Stimulated activated CD8-positive, alpha-beta memory T cell treated with anti-CD3 and anti-CD28 coated beads, Interleukin-7, amount 100 ng/mL, for 4 hours (primary cell): ENCODE measurements at regions not wholly inside any gene's neighbourhood (a gene's known extent, or its start where the extent isn't known, plus 50 kb on each side); places are given as distances from the start of the nearest gene placed in this dataset.
"Not testable (repeated sequence)": the region's sequence is repeated elsewhere in the genome, so short reads cannot be mapped to it uniquely, and the experiment has no call there.

Source experiments
- DNase-seq, 2 donors: peaks; one replicate each; pipeline ENCODE4 v3.0.0-alpha.2; 2020; ENCODE audit warnings: low read depth in 2 of 2

DNA sequence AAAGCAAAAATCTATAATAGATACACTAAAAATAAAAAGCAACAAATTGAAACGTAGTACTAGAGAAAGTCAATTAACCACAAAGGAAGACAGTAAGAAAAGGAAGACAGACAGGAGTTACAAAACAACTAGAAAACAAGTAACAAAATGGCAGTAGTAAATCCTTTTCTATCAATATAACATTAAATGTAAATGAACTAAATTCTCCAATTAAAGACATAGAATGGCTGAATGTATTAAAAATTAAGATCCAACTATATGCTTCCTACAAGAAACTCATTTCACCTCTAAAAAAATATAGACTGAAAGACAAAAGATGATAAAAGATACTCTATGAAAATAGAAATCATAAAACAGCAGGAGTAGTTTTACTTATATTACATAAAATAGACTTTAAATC is 79.1 kb downstream of the CTH start:
- no peak for DNase-seq

DNA sequence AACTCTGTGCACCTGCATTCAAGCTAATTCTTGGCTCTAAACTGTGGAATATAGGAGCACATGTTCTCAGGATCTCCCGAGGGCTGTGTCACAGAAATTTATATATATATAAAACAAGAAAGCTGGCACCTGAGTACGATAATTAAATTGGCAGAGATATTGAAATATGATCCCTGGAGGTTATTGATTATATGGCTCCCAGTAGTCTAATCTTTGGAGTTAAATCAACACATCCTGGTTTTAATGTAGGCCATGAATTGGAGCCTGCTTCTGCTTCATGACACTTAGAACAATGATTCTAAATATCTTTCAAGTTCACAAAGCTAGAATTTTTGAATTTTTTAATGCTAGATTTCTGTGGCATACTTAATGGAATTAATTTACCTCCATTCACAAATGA is 84.3 kb downstream of the CTH start:
- no peak for DNase-seq

DNA sequence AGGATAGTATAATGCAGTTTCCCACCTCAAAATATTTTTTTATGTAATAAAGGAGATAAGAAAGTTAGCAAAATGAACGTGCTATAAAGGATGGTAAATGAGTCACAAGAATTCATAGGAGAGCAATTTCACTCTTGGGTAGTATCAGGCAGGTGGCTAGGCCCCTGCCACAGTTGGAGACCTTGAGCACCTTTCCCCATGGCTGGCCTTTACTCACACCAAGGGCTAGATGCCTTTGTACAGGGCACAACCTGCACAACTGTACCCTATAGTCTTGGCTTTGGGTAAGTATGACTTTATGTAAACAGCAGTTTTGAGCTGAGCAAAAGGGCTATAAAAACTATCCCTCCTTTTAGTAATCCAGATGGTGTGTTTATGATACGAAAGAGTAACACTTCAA is 85.1 kb downstream of the CTH start:
- no peak for DNase-seq

DNA sequence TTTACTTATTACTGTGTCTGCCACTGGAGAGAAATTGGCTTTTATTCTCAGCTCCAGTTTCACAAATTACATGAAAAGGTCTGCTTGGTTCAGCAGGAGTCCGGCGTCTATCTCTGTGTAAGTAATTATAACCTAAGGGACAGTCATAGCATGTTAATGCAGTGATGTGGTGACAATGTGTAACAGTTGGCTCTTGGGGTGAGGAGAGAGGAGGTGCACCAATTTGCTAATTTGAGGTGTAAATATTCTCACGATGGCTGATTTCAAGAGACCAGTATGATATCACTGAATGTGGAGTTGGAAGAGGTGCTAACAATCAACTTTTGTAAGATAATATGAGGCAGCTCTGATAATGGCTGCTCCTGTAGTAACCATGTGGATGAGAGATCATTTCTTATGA is 86.1 kb downstream of the CTH start:
- no peak for DNase-seq

DNA sequence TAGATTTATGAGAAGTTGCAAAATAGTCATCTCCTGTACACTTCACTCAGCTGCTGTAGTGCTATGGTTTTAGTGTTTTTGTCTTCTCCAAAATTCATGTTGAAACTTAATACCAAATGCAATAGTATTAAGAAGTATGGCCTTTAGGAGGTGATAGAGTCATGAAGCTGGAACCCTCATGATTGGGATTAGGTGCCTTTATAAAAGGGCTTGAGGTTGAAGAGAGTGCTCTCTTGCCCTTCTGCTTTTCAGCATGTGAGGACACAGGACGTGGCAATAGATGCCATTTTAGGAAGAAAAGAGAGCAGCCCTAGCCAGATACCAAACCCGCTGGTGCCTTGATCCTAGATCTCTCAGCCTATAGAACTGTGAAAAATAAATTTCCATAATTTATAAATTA is 87.6 kb downstream of the CTH start:
- no peak for DNase-seq

DNA sequence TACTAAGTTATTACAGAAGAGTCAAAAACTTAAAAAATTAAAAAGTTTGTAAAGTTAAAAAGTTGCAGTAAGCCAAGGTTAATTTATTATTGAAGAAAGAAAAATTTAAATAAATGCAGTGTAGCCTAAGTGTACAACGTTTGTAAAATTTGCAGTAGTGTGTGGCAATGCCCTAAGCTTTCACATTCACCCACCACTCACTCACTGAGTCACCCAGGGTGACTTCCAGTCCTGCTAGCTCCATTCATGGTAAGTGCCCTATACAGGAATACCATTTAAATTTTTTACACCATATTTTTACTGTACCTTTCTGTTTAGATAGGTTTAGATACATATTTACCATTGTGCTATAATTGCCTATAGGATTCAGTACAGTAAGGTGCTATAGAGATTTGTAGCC is 88.6 kb downstream of the CTH start:
- DNase-seq = no peak

DNA sequence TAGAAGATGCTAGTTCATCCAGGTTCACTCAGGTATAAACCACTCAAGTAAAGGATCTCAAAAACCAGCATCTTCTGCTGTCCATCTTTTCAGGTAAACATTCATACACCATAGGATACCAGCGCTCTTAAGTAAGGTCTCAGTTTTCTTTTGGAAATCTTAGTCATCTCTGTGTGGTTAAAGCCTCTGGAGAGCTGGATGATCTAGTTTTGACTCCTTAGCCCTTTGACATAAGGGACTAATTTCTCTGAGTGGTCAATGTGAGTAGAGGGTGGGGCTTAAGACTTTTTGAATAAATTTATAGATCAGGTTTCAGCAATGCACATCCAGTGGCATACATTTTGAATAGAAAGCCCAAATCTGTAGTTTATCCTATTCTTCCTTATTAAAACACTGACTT is 92.3 kb downstream of the CTH start:
- no peak for DNase-seq

DNA sequence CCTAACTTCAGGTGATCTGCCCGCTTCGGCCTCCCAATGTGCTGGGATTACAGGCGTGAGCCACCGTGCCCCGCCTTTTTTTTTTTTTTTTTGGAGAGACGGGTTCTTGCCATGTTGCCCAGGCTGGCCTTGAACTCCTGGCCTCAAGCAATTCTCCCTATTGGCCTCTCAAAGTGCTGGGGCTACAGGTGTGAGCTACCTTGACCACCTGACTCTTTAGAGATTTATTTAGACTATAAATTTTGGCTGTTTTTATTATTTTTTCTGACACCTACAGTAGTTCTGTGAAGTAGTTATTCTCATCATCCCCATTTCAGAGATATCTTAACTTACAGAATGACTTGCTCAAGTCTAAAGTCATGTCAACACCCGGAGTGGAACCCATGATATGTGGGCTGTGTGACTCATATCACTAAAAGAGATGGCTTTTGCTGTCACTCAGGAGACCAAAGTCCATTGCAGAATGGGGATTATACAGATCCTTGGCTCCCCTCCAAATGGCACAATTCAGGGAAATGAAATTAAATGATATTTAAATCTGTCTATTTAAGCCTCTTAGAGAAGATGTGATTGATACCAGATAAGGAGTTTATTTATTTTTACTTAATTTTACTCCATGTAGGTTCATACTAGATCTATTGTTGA is 93.2 kb downstream of the CTH start:
- DNase-seq = no peak

DNA sequence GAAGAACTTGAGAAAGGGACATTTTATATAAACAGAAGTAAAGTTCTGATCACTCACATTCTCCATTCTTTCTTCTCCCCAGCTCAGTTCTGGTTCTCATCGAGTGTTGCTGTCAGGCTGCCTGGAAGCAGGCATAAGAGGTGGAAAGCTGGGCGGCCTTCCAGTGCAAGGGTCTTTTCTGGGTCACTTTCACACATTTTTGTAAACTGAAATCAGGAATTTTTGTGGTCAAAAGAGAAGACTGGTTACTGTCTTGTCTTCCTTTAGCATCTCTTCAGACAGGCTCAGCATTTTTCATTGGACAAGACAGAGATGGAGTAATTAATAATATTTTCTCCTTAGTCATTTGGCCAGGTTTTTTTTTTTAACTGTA is 93.7 kb downstream of the CTH start:
- no peak for DNase-seq

DNA sequence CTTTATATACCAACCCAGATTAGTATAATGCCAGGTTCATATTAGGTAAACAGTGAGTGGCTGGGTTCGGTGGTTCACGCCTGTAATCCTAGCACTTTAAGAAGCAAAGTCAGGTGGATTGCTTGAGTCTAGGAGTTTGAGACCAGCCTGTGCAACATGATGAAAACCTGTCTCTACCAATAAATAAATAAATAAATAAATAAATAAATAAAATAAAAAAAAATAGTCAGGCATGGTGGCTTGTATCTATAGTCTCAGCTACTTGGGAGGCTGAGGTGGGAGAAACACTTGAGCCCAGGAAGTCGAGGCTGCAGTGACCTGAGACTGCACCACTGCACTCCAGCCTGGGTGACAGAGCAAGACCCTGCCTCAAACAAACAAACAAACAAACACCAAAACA is 96.9 kb downstream of the CTH start:
- not testable (repeated sequence) for DNase-seq

DNA sequence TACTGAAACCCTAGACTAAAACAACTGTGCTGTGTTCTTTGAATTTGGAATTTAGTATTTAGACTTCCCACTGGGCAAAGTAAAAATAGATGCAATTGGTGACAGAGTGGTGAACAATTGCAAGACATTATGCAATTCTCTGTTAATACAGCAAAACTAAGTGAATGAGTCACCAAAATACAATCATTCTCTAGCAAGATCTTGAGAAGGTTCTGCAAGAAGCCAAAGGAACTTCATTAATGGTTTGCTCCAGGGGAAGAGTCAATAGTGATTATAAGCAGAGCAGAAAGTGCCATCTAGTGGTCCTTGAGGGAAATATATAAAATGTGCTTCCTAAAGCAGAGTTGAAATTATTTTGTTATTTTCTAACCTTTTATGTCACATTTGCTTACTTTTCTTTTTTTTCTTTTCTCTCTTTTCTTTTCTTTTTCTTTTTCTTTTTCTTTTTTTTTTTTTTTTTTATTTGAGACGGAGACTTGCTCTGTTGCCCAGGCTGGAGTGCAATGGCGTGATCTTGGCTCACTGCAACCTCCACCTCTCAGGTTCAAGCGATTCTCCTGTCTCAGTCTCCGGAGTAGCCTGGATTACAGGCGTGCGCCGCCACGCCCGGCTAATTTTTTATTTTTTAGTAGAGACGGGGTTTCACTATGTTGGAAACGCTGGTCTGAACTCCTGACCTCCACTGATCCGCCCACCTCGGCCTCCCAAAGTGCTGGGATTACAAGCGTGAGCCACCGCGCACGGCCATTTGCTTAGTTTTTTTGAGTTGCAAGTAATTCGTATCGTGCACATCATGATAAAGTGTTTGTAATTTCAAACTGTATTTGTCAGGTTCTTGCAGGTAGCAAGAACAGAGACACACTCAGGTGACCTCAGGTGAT is 99.2 kb downstream of the CTH start:
- DNase-seq = no peak

DNA sequence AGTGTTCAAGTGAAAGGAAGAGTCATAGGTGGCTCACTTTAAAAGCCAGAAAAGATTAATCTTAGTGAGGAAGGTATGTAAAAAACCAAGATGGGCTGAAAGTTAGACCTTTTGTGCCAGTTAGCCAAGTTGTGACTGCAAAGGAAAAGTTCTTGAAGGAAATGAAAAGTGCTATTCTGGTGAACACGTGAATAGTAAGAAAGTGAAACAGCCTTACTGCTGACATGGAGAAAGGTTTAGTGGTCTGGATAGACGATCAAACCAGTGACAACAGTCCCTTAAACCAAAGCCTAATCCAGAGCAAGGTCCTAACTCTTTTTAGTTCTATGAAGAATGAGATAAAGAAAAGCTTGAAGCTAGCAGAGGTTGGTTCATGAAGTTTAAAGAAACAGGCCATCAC is 106.4 kb downstream of the CTH start:
- DNase-seq = no peak

DNA sequence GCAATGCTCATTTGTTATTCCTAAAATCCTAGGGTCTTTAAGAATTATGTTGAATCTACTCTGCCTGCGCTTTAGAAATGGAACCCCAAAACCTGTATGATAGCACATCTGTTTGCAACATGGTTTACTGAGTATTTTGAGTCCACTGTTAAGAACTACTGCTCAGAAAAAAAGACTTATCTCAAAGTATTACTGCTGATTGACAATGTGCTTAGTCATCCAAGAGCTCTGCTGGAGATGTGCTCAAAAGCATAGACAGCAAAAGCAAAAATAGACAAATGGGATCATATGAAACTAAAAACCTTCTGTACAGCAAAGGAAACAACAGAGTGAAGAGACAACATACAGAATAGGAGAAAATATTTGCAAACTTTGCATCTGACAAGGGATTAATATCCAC is 107.0 kb downstream of the CTH start:
- no peak for DNase-seq

DNA sequence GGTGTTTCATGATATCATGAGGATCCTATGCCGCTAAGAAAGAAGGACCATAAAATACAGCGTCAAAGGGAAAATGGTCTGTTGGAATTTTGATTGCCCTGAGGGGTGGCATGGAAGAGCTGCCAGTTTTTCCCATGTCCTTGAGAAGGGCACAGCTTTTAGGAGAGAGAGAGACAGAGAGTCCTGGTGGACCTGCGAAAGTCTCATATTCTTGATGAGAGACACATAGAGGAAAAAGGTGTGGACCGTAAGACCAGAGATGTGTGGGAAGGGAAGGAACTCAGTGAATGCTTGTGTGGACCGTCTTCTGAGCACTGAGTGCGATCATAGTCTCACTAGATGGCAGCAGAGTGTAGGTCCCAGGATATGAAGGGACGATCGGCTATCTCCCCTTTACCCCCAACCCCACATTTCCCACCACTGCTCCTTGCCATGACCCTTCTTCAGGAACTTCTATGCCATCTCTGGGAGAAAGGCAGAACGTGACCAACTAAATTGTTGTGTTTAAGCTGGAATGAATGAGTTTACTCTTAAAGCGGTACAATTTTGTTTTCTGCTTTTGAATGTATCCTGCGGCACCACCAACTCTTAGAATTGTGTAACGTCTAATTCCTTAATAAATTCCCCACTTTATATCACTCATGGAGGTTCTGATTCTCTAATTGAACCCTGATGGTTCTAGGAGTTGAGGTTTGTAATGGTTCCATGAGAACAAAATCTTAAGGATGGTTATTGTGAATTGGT is 117.7 kb downstream of the CTH start:
- no peak for DNase-seq

DNA sequence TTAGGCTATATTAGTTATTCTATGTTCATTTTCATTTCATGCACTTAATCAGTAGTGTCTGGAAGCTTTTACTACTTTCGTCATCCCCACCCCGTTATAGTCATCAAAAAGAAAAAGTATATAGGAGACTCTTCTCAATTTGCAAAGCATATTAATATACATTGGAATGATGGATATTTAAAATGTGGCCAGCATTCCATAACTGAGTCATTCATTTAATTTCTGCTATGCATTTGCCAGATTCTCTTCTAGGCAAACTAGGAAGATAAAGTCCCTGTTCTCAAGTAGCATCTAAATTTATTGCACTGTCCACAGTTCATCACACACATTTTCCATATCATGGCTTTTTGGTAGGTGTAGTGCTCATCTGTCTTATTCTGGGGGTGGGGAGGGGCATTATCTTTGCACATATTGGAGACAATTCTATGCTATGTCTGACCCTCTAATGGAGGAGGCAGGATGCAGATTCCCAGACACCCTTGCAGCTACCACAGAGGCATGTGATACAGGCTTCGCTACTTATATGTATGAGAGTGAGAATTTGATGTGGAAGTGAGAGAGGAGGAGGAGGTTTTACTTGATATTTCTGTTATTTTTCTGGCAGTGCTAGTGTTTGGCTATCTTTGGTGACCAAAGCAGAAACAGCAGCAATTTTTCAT is 125.8 kb downstream of the CTH start:
- DNase-seq = no peak

DNA sequence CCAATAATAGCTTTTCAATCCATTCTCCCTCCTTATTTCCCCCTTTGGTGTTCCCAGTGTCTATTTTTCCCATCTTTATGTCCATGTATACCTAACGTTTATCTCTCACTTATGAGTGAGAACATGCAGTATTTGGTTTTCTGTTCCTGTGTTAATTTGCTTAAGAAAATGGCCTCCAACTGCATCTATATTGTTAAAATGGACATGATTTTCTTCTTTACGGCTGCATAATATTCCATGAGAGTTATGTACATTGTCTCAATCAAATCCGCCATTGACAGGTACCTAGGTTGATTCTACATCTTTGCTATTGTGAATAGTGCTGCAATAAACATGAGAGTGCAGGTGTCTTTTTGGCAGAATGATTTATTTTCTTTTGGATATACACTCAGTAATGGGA is 126.7 kb downstream of the CTH start:
- no peak for DNase-seq

DNA sequence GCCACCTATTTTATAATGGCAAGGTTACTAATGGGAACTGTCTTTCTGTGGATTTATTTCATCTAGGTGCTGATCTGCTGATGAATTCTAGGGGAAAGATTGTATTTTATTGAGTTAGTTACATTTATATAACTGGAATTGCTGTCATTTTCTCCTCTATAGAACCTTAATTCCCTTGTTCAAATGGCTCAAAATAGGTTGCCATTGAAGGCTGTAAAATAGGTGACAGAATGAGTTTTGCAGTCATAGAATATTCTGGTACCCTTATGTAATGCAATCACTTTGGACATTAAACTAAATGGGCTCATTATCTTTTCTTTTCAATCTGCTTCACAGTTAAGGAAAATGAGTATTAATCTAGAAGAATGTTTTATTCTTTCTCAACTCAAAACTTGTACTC is 131.0 kb downstream of the CTH start:
- no peak for DNase-seq

DNA sequence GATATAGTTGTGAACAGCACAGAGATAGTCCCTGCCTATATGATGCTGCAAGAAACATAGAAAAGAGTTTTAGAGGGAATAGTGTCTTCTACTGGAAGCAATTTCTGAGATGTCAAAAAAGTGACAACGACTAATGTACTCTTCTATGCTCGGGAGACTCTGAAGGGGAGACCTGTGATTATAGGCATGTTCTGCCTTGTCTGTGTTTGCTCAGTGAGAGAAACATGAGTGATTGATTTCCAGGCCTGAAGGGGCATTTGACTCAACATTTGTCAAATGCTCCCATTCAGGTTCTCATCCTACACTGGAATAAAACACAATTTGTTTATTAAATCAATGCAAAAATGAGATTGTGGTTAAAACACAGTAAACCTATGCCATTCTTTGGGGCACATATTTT is 131.8 kb downstream of the CTH start:
- no peak for DNase-seq

DNA sequence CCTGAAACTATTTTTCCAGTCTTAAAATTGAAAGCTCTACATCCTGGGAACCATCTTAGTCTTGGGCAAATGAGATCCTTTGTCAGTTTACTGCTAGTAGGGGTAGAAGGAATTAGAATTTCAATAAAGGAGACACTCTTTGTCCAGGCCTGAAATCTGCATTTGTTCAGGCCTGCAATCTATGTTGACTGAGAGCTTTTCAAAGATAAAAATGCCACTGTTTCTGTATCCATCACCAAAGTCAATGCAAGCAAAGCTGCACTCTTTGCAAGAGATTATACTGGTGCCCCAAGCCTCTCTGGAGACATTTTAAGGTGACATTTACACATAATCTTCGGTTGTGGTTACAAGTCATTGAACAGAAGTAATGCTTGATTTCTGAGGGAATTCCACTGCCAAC is 135.7 kb downstream of the CTH start:
- DNase-seq = no peak

DNA sequence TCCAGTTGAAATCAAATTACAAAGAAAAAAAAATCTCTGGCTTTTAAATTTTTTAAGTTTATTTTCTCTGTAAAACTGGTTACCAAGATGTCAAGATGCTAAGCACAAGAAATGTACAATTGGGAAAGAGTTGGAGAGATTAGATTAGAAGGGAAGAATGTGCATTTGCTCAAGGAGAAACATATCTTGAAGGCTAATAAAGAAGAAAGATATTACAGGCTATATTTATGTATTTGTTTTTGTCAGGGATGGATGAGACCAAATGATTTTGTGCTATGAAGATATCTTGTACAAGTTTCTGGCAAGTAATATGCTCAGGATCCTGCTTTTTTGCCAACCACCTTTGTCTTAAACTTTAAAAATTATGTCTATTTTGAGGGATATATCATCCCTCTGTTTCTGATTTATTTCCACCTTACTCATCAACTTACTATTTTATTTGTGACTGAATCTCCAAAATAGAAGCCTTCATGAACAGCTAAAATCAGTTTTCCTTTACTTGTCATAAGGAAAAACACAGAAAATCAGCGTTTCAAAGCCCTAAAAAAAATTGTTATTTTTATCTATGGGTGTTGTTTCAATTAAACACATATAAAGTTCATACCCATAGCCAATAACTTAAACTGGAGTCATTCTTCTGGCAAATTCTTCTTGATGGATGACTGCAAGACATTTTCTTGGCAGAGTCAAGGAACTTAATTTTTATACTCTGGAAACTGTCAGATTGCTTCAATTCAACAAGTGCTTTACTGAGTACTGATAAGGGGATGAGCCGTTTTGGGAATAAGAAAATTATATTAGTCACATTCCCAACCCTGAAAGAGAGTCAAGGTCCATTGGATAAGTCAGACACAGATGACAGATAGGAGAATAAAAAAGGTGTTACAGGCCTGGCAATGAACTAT is 141.8 kb downstream of the CTH start:
- no peak for DNase-seq

DNA sequence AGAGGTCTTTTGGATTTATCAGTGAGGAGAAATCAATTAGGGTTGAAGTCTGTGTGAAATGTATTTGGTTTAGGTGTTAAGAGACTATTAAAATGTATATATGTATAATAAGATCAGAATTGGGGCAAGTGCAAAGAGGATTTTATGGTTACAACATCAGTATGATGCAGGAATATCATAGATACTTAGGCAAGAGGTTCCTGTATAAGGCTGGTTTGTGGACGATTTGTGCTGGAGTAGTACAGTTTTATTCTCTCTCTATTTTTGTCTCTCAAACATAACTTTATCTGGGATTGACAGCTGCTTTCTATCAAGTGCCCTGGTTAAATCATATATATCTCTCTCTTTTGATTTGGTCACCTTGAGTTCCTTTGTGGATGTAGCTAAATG is 142.5 kb downstream of the CTH start:
- no peak for DNase-seq
